ENCODE measurements at regions not wholly inside any gene's neighbourhood (a gene's known extent, or its start where the extent isn't known, plus 50 kb on each side); places are given as distances from the start of the nearest gene placed in this dataset.

DNA sequence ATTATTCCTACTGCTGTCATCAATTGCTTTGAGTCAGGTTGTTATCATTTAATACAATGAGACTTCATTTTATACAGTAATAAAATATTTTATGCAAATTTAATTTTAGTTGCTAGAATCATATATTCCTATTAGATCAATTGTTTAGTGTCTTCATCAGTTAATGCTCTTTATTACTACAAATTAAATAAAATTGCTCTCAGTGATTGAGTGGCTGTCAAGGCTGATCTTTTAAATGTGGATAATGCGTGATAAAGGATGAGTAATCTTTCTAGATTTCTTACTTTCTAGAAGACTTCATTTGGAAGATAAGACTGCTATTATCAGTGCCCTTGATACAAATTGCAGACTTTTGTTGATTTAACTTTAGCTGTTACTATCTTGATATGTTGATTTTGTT is 59.6 kb upstream of the CDH2 start:
- no peaks in the 10 kb centered on the region for H4K20me1 ChIP-seq (ENCODE audit: control insufficient read depth, insufficient read depth, low read depth, low read length)
- no peaks in the 10 kb centered on the region for H3K79me2 ChIP-seq (ENCODE audit: control insufficient read depth, low read length)
- H3K27ac ChIP-seq (ENCODE audit: low read depth, low read length): no peak overlapping the region
- no peaks in the 10 kb centered on the region for H3K4me1 ChIP-seq (ENCODE audit: control insufficient read depth, low read length)
- no peak overlapping the region for H3K4me2 ChIP-seq (ENCODE audit: low read length)
- H3K9me3 ChIP-seq (ENCODE audit: control insufficient read depth, insufficient read depth, low read length): no peaks in the 10 kb centered on the region
- no peaks in the 10 kb centered on the region for H3K9me2 ChIP-seq (replicated peaks; ENCODE audit: control insufficient read depth, low read length)
- TF ChIP-seq, protein P1, sequence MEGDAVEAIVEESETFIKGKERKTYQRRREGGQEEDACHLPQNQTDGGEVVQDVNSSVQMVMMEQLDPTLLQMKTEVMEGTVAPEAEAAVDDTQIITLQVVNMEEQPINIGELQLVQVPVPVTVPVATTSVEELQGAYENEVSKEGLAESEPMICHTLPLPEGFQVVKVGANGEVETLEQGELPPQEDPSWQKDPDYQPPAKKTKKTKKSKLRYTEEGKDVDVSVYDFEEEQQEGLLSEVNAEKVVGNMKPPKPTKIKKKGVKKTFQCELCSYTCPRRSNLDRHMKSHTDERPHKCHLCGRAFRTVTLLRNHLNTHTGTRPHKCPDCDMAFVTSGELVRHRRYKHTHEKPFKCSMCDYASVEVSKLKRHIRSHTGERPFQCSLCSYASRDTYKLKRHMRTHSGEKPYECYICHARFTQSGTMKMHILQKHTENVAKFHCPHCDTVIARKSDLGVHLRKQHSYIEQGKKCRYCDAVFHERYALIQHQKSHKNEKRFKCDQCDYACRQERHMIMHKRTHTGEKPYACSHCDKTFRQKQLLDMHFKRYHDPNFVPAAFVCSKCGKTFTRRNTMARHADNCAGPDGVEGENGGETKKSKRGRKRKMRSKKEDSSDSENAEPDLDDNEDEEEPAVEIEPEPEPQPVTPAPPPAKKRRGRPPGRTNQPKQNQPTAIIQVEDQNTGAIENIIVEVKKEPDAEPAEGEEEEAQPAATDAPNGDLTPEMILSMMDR (IDR thresholded peaks at IDR 0.05; ENCODE audit: low read depth, low read length, poor library complexity, severe bottlenecking): no peak
- no peak for TF ChIP-seq EZH2phosphoT487 (IDR thresholded peaks at IDR 0.05; ENCODE audit: borderline replicate concordance, low read length)
- no peaks in the 10 kb centered on the region for H3K27me3 ChIP-seq (ENCODE audit: control insufficient read depth, low read length)
- no peaks in the 10 kb centered on the region for H3K36me3 ChIP-seq (ENCODE audit: control insufficient read depth, low read length)
- H3K4me3 ChIP-seq (ENCODE audit: low read length): no peak overlapping the region
- no peaks in the 10 kb centered on the region for H3F3A ChIP-seq (ENCODE audit: control insufficient read depth, insufficient read depth)

Data from DOHH2 (cell line).